GM18508 (cell line): ENCODE measurements at regions not wholly inside any gene's neighbourhood (a gene's known extent, or its start where the extent isn't known, plus 50 kb on each side); places are given as distances from the start of the nearest gene placed in this dataset.

Experiments used
- ATAC-seq: cut with Tn5 transposase; IDR thresholded peaks from one replicate; pipeline ENCODE4 v1.9.1; 2021; ENCODE audit warnings: moderate number of reproducible peaks; ENCODE audit not compliant: insufficient read depth, unreplicated experiment

- ATAC-seq, result no peak
Measured at GRCh38 chr18:47422524-47422923, 171.1 kb upstream of the SKOR2 start.

GRCh38 chr18:47420130-47420529 lies 168.7 kb upstream of the SKOR2 start:
- ATAC-seq, result no peak

- no peak for ATAC-seq
Measured at GRCh38 chr18:47418746-47419145, 167.3 kb upstream of the SKOR2 start.

GRCh38 chr18:47417807-47418206 lies 166.3 kb upstream of the SKOR2 start:
- ATAC-seq, result no peak

- no peak for ATAC-seq
Measured at GRCh38 chr18:47415881-47416280, 164.4 kb upstream of the SKOR2 start.

GRCh38 chr18:47413327-47413726 lies 161.9 kb upstream of the SKOR2 start:
- no peak for ATAC-seq

- ATAC-seq, result no peak
Measured at GRCh38 chr18:47412924-47413323, 161.5 kb upstream of the SKOR2 start.

- no peak for ATAC-seq
Measured at GRCh38 chr18:47411159-47411558, 159.7 kb upstream of the SKOR2 start.

- no peak for ATAC-seq
Measured at GRCh38 chr18:47410139-47410538, 158.7 kb upstream of the SKOR2 start.

- no peak for ATAC-seq
Measured at GRCh38 chr18:47409519-47409918, 158.1 kb upstream of the SKOR2 start.

- no peak for ATAC-seq
Measured at GRCh38 chr18:47407736-47408135, 156.3 kb upstream of the SKOR2 start.

GRCh38 chr18:47404845-47405244 lies 153.4 kb upstream of the SKOR2 start:
- ATAC-seq, result no peak

GRCh38 chr18:47403949-47404348 lies 152.5 kb upstream of the SKOR2 start:
- no peak for ATAC-seq

GRCh38 chr18:47403317-47403716 lies 151.9 kb upstream of the SKOR2 start:
- ATAC-seq, result no peak

- no peak for ATAC-seq
Measured at GRCh38 chr18:47399475-47399874, 148.0 kb upstream of the SKOR2 start.

GRCh38 chr18:47397671-47398319 lies 146.3 kb upstream of the SKOR2 start:
- no peak for ATAC-seq

GRCh38 chr18:47391665-47392064 lies 140.2 kb upstream of the SKOR2 start:
- no peak for ATAC-seq

- no peak for ATAC-seq
Measured at GRCh38 chr18:47390410-47391024, 139.1 kb upstream of the SKOR2 start.

GRCh38 chr18:47389210-47389609 lies 137.8 kb upstream of the SKOR2 start:
- ATAC-seq, result no peak

- no peak for ATAC-seq
Measured at GRCh38 chr18:47387864-47388263, 136.4 kb upstream of the SKOR2 start.

- no peak for ATAC-seq
Measured at GRCh38 chr18:47383729-47384128, 132.3 kb upstream of the SKOR2 start.

GRCh38 chr18:47381975-47382570 lies 130.6 kb upstream of the SKOR2 start:
- ATAC-seq, result no peak
